Ovary (tissue), 7 donors: ENCODE measurements at regions not wholly inside any gene's neighbourhood (a gene's known extent, or its start where the extent isn't known, plus 50 kb on each side); places are given as distances from the start of the nearest gene placed in this dataset.

Experiments
- DNase-seq, 5 donors: peaks; one replicate each; pipeline ENCODE4 v3.0.0-alpha.2; 2019 to 2020
- H3K27ac ChIP-seq, 2 donors: fragments of 200-600 bp; one replicate each; pipeline versions ENCODE4 v1.5.1 to v1.8.0; 2019 to 2022
- H3K27me3 ChIP-seq: fragments of 200-600 bp; one replicate; pipeline ENCODE4 v1.8.0; 2022
- H3K36me3 ChIP-seq: fragments of 200-600 bp; sonication (generic); one replicate; pipeline ENCODE4 v1.5.1; 2019
- H3K4me1 ChIP-seq: one replicate; pipeline ENCODE4 v1.8.1; 2013; ENCODE audit warnings: mild to moderate bottlenecking, moderate library complexity; ENCODE audit not compliant: insufficient read depth
- H3K4me3 ChIP-seq: fragments of 200-600 bp; sonication (generic); one replicate; pipeline ENCODE4 v1.5.1; 2017
- H3K9me3 ChIP-seq, 2 donors: fragments of 200-600 bp in 1 of 2; sonication (generic) in 1 of 2; one replicate each; pipeline versions ENCODE4 v1.5.1 to v1.8.1; 2013 to 2019; ENCODE audit warnings: mild to moderate bottlenecking in 1 of 2, moderate library complexity in 1 of 2
- EP300 ChIP-seq: sonication (generic); formaldehyde crosslinking; IDR thresholded peaks from one replicate; pipeline ENCODE4 v1.6.1; 2017; ENCODE audit warnings: antibody characterized with exemption
- POLR2A ChIP-seq: fragments of 450-650 bp; IDR thresholded peaks from one replicate; pipeline ENCODE4 v1.6.1; 2017; ENCODE audit warnings: antibody characterized with exemption, mild to moderate bottlenecking, moderate library complexity
- WGBS, 3 donors: extraction: QIAGEN DNeasy Blood & Tissue Kit in 1 of 3; methylation state at CpG; one replicate each; pipeline versions ENCODE4 v1.1.5 to v1.1.7; 2013 to 2017; 5-methylcytosine and 5-hydroxymethylcytosine counted together
- intact Hi-C, 4 donors: fragments of 100-400 bp; cut with DNase I; formaldehyde crosslinking; loops; one replicate each; pipeline versions ENCODE4 v1.11.0 to v1.15.1; 2022 to 2023
- TF ChIP-seq, protein P1 (sequence below), 3 donors: fragments of 450-650 bp in 2 of 3; fragments of 200-600 bp in 1 of 3; IDR thresholded peaks; one replicate each; pipeline versions ENCODE4 v1.5.1 to v1.8.0; 2016 to 2022; ENCODE audit warnings: antibody characterized with exemption in 3 of 3, mild to moderate bottlenecking in 1 of 3
- donor health status: DM: no; HTN: no; CAD: no; lungs with moderate emphysema.
- donor health status: DM: no; HTN: no; CAD: no.
- donor health status: Bipolar disorder and iron deficiency.
- donor health status: DM: no; HTN: no; CAD: no.
- donor health status: DM: yes; HTN: yes; CAD: no.

DNA sequence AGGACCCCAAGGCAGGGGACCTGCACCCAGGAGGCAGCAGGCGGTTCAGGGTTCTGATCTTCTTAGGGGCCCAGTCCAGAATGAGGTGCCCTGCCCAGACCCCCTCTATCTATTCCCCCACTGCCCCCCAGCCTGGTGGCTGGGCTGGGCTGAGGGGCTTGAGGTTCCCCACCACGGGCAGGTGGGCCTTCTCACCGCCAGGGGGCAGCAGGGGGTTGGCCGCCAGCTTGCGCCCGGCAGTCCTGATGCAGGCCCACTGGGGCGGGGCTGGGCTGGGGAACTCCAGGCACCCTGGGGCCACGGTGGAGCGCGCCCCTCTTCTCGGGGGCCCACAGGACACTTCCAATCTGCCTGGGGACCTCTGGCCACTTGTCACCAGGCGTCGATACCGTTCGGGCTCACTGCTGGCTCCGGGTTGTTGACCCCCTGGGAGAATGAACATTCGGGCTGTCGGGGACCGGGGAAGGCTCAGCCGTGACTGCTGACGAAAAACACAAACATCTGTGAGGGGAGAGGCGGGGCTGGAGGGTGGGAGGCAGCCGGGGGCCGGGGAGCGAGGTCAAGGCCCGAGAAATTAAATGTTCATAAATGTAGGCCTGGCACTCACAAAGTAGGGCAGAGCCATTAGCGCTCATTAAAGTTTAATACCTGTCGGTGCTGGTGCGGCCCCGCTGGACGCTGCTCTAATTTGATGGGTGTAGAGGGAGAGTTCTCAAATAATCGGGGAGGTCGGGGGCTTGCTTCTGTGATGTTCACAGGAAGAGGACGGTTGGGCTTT, 219.3 kb upstream of the GSE1 start:
- DNase-seq, result peak; percentile 72 to 86 (median 82)
- H3K4me3 ChIP-seq, result no peak overlapping the region
- 38 to 52% (median 45%) methylated on average over 27 to 34 of the region's 34 CpGs for WGBS, 3 donors
- H3K27ac ChIP-seq, result no peak overlapping the region
- no peaks in the 10 kb centered on the region for H3K27me3 ChIP-seq
- intact Hi-C loops, result loop anchor here in 2 of 4 donors (10.0 kb wide), 2 partner anchors 211 to 221 kb away; partner anchors contain the start of gene GSE1 (in 1 of the 2)
- peaks cover 17% of the 10 kb centered on the region for H3K4me1 ChIP-seq
- no peaks in the 10 kb centered on the region for H3K9me3 ChIP-seq
- no peaks in the 10 kb centered on the region for H3K36me3 ChIP-seq
- TF ChIP-seq EP300, result no peak
- TF ChIP-seq, protein P1, sequence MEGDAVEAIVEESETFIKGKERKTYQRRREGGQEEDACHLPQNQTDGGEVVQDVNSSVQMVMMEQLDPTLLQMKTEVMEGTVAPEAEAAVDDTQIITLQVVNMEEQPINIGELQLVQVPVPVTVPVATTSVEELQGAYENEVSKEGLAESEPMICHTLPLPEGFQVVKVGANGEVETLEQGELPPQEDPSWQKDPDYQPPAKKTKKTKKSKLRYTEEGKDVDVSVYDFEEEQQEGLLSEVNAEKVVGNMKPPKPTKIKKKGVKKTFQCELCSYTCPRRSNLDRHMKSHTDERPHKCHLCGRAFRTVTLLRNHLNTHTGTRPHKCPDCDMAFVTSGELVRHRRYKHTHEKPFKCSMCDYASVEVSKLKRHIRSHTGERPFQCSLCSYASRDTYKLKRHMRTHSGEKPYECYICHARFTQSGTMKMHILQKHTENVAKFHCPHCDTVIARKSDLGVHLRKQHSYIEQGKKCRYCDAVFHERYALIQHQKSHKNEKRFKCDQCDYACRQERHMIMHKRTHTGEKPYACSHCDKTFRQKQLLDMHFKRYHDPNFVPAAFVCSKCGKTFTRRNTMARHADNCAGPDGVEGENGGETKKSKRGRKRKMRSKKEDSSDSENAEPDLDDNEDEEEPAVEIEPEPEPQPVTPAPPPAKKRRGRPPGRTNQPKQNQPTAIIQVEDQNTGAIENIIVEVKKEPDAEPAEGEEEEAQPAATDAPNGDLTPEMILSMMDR (IDR thresholded peaks at IDR 0.05), result peak; percentile 88 to 89 (median 88)

DNA sequence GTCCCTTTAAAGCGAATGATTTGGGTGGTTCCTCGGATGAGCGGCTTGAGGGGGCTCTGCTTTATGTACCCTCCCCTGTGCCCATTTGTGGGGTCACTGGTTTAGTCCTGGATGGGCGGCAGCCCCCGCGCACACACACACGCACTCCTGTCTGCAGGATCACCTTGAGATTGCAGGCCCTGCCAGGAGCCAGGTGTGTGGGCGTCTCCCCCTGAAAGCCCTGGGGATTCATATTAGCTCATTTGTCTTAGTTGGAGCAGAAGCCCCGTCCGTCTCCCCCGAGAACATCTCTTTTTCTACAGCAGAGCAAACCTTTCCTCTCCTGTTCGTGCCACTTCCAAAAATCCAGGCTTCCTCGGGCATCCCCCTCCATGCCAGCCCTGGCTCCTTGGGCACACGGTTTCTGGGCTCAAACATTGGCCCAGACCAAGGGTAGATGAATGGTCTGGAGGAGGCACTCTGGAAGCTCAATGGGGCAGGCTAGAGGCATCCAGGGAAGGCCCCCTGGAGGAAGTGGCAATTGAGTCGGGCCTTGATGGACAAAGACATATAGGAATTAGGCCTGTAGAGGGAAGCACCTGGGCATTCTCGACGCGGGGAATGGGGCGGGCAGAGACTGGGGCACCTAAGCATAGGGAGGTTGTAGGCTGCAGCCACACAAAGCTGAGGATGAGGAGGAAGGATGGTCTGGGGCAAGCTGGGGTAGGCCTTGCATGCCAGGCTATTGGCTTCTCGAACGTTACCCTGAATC, 218.5 kb upstream of the GSE1 start:
- Histone ChIP-seq H3K4me3 (no peak overlapping the region), H3K4me1 (peaks cover 17% of the 10 kb centered on the region), H3K27ac (no peak overlapping the region), H3K9me3 (no peaks in the 10 kb centered on the region), H3K36me3 (no peaks in the 10 kb centered on the region), H3K27me3 (no peaks in the 10 kb centered on the region)
- TF ChIP-seq, protein P1 (IDR thresholded peaks at IDR 0.05), result no peak
- TF ChIP-seq EP300, result no peak
- TF ChIP-seq POLR2A, result no peak
- peak in 4 of 5 donors; percentile 11 to 44 (median 37) for DNase-seq
- WGBS, 3 donors, result 88 to 91% (median 88%) methylated on average over 21 of the region's 21 CpGs
- intact Hi-C loops, result loop anchor here in 2 of 4 donors (10.0 kb wide), 2 partner anchors 210 to 220 kb away; partner anchors contain the start of gene GSE1 (in 1 of the 2)

DNA sequence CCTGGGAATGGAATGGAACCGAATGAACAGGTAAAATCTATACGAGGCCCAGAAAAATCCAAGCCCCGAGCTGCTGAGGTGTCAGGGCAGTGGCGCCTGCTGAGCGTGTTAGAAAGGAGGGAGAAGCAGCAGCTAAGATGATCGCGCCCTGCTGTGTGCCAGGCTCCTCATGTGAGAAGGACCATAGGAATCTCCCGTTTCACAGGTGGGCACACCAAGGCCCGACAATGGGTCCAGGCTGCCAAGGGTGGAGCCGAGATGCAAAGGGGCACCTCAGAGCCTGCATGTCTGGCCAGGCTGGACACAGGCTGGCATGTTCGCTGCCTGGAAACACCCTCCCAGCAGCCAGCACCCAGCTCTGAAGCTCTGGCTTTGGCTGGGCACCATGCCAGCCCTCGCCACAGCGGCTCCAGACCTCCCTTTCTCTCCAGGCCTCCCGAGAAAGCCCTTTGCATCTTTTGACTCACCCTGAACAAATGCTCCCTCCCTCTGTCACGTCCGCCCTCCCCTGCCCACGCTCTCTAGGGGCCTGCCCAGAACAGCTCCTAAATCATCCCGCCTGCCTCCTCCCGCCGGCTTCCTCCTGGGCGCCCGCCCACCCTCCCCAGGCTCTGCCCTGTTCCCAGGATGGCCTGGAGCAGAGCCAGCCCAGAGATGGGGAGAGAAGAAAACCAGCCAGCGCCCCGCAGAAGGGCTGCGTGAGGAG, 217.8 kb upstream of the GSE1 start:
- peak; percentile 83 to 88 (median 88) for DNase-seq
- Histone ChIP-seq H3K9me3 (no peaks in the 10 kb centered on the region), H3K36me3 (no peaks in the 10 kb centered on the region), H3K4me3 (no peak overlapping the region), H3K27ac (peak overlapping the region in 1 of 2 donors; percentile 8), H3K4me1 (peaks cover 17% of the 10 kb centered on the region), H3K27me3 (no peaks in the 10 kb centered on the region)
- TF ChIP-seq EP300 (no peak), POLR2A (no peak)
- TF ChIP-seq, protein P1 (IDR thresholded peaks at IDR 0.05), result no peak
- 25 to 29% (median 26%) methylated on average over 24 to 25 of the region's 25 CpGs for WGBS, 3 donors
- intact Hi-C loops, result loop anchor here in 2 of 4 donors (10.0 kb wide), 2 partner anchors 209 to 219 kb away; partner anchors contain the start of gene GSE1 (in 1 of the 2)
